ENCODE measurements at regions not wholly inside any gene's neighbourhood (a gene's known extent, or its start where the extent isn't known, plus 50 kb on each side); places are given as distances from the start of the nearest gene placed in this dataset.

DNA sequence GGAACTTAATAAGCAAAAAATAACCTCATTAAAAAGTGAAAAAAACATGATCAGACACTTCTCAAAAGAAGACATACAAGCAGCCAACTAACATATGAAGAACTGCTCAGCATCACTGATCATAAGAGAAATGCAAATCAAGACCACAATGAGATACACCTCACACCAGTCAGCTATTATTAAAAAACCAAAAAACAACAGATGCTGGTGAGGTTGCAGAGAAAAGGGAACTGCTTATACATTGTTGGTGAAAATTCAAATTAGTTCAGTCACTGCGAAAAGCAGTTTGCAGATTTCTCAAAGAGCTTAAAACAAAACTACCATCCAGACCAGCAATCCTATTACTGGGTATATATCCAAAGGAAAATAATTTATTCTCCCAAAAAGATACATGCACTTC lies 513.3 kb downstream of the MDFIC start:
- intact Hi-C loops (cut with DNase I) = no loop called here
- no peaks in the 10 kb centered on the region for H3K36me3 ChIP-seq
- no peaks in the 10 kb centered on the region for H3K9me3 ChIP-seq
- H3K4me1 ChIP-seq = no peaks in the 10 kb centered on the region
- WGBS, 2 donors = 94 to 100% methylated on average over 1 of the region's 1 CpG
- no peak overlapping the region for H3K27ac ChIP-seq
- H3K4me3 ChIP-seq = no peak overlapping the region
- no peak for TF ChIP-seq POLR2A (IDR thresholded peaks at IDR 0.05)
- TF ChIP-seq, protein P1, sequence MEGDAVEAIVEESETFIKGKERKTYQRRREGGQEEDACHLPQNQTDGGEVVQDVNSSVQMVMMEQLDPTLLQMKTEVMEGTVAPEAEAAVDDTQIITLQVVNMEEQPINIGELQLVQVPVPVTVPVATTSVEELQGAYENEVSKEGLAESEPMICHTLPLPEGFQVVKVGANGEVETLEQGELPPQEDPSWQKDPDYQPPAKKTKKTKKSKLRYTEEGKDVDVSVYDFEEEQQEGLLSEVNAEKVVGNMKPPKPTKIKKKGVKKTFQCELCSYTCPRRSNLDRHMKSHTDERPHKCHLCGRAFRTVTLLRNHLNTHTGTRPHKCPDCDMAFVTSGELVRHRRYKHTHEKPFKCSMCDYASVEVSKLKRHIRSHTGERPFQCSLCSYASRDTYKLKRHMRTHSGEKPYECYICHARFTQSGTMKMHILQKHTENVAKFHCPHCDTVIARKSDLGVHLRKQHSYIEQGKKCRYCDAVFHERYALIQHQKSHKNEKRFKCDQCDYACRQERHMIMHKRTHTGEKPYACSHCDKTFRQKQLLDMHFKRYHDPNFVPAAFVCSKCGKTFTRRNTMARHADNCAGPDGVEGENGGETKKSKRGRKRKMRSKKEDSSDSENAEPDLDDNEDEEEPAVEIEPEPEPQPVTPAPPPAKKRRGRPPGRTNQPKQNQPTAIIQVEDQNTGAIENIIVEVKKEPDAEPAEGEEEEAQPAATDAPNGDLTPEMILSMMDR (IDR thresholded peaks at IDR 0.05) = no peak
- no peaks in the 10 kb centered on the region for H3K27me3 ChIP-seq
- no peak for DNase-seq

DNA sequence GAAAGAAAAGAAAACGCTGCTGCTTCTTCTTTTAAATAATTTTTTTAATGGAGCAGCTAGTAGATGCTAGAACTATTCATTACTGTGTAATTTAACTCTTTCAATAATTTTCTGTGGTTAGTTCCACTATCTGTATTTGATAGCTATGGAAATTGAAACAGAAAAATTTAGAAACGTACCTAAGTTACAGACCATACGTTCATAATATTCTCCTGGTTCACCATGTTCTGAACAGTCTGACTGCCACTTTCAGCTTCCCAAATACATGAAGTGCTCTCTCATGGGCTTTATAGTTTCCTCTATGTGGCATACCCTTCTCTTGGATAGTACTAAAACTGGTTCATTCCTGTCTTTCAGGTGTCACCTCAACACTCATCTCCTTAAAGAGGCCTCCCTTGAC lies 508.0 kb downstream of the MDFIC start:
- H3K9me3 ChIP-seq = no peaks in the 10 kb centered on the region
- no peaks in the 10 kb centered on the region for H3K4me1 ChIP-seq

DNA sequence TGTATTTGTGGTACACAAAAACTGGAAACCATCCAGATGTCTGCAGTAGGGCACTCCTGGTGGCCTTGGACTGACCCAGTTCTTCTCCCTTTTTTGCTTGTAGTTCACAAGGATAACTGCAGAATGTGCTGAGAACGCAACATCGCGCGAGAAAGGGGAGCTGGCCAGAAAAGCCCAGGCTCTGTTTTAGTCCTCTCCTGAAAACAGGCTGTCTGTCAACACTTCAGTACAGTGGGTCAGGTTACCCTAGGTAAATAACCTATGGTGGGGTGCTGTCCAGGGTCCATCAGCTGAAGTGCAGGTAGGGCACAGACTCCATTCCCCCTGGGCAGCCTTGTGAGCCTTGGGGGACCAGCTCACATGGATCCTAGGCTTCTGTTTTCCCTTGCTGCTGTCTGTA lies 495.8 kb downstream of the MDFIC start:
- 80 to 94% methylated on average over 4 of the region's 4 CpGs for WGBS, 2 donors
- intact Hi-C loops (cut with DNase I) = no loop called here
- no peak for TF ChIP-seq POLR2A (IDR thresholded peaks at IDR 0.05)

More for the DNA sequence above, 508.0 kb downstream of the MDFIC start:
- no peak for DNase-seq
- no peak for TF ChIP-seq POLR2A (IDR thresholded peaks at IDR 0.05)
- TF ChIP-seq, protein P1 (IDR thresholded peaks at IDR 0.05) = no peak
- H3K36me3 ChIP-seq = no peaks in the 10 kb centered on the region
- WGBS, 2 donors = 83% methylated on average over 3 of the region's 3 CpGs
- no peak overlapping the region for H3K4me3 ChIP-seq
- no peak overlapping the region for H3K27ac ChIP-seq
- intact Hi-C loops (cut with DNase I) = no loop called here
- H3K27me3 ChIP-seq = no peaks in the 10 kb centered on the region

GRCh38 chr7:115410972-115411686 lies 489.2 kb downstream of the MDFIC start:
- Histone ChIP-seq H3K9me3 (no peaks in the 10 kb centered on the region), H3K4me3 (no peak overlapping the region), H3K27ac (no peak overlapping the region), H3K36me3 (no peaks in the 10 kb centered on the region), H3K27me3 (no peaks in the 10 kb centered on the region), H3K4me1 (no peaks in the 10 kb centered on the region)
- intact Hi-C loops (cut with DNase I) = no loop called here
- whole genome bisulfite sequencing, 2 donors = 87 to 91% methylated on average over 3 of the region's 3 CpGs
- no peak for DNase-seq
- TF ChIP-seq, protein P1 (IDR thresholded peaks at IDR 0.05) = no peak
- TF ChIP-seq POLR2A (IDR thresholded peaks at IDR 0.05) = no peak

More for the DNA sequence above, 495.8 kb downstream of the MDFIC start:
- Histone ChIP-seq H3K4me1 (no peaks in the 10 kb centered on the region), H3K9me3 (no peaks in the 10 kb centered on the region), H3K27ac (no peak overlapping the region), H3K27me3 (no peaks in the 10 kb centered on the region), H3K4me3 (no peak overlapping the region), H3K36me3 (no peaks in the 10 kb centered on the region)
- DNase-seq = no peak

- no peaks in the 10 kb centered on the region for H3K4me1 ChIP-seq
- no peaks in the 10 kb centered on the region for H3K9me3 ChIP-seq
- H3K4me3 ChIP-seq = no peak overlapping the region
- TF ChIP-seq, protein P1 (IDR thresholded peaks at IDR 0.05) = no peak
- TF ChIP-seq POLR2A (IDR thresholded peaks at IDR 0.05) = no peak
- no peak overlapping the region for H3K27ac ChIP-seq
- DNase-seq = no peak
- H3K36me3 ChIP-seq = no peaks in the 10 kb centered on the region
- H3K27me3 ChIP-seq = no peaks in the 10 kb centered on the region
- 66 to 82% methylated on average over 4 of the region's 4 CpGs for WGBS, 2 donors
- intact Hi-C loops (cut with DNase I) = no loop called here
Measured at GRCh38 chr7:115410434-115410820, 488.5 kb downstream of the MDFIC start.

Data from esophagus squamous epithelium (tissue), 5 donors.